GM23338 (cell line): ENCODE measurements at regions not wholly inside any gene's neighbourhood (a gene's known extent, or its start where the extent isn't known, plus 50 kb on each side); places are given as distances from the start of the nearest gene placed in this dataset.

Experiments
- CREB1 ChIP-seq: fragments of 250-450 bp; sonication (Bioruptor Pico); IDR thresholded peaks from 2 replicates; pipeline ENCODE4 v1.5.0; 2020; ENCODE audit warnings: low read depth, mild to moderate bottlenecking, moderate library complexity
- CTCF ChIP-seq, 2 experiments: fragments of 200-600 bp in 1 of 2; sonication (generic) in 1 of 2; conservative IDR thresholded peaks; 2 replicates each; pipeline versions ENCODE4 v1.5.1 to v1.6.1; 2016 to 2017; ENCODE audit warnings: antibody characterized with exemption in 2 of 2, low read depth in 2 of 2, mild to moderate bottlenecking in 2 of 2, moderate library complexity in 1 of 2
- JUNB ChIP-seq: IDR thresholded peaks from one replicate; pipeline ENCODE4 v1.6.1; 2016; ENCODE audit warnings: antibody characterized with exemption; ENCODE audit not compliant: unreplicated experiment
- POLR2AphosphoS5 ChIP-seq: IDR thresholded peaks from 2 replicates; pipeline ENCODE4 v1.6.1; 2016; ENCODE audit warnings: antibody characterized with exemption, low read depth

- TF ChIP-seq CTCF (conservative IDR thresholded peaks at IDR 0.05; ENCODE audit: low read depth in 2 of 2) (no peak), JUNB (no peak), POLR2AphosphoS5 (no peak), CREB1 (no peak)
Observed at GRCh38 chr2:5230444-5230843, 461.7 kb upstream of the SOX11 start.
